ENCODE measurements at regions not wholly inside any gene's neighbourhood (a gene's known extent, or its start where the extent isn't known, plus 50 kb on each side); places are given as distances from the start of the nearest gene placed in this dataset.

DNA sequence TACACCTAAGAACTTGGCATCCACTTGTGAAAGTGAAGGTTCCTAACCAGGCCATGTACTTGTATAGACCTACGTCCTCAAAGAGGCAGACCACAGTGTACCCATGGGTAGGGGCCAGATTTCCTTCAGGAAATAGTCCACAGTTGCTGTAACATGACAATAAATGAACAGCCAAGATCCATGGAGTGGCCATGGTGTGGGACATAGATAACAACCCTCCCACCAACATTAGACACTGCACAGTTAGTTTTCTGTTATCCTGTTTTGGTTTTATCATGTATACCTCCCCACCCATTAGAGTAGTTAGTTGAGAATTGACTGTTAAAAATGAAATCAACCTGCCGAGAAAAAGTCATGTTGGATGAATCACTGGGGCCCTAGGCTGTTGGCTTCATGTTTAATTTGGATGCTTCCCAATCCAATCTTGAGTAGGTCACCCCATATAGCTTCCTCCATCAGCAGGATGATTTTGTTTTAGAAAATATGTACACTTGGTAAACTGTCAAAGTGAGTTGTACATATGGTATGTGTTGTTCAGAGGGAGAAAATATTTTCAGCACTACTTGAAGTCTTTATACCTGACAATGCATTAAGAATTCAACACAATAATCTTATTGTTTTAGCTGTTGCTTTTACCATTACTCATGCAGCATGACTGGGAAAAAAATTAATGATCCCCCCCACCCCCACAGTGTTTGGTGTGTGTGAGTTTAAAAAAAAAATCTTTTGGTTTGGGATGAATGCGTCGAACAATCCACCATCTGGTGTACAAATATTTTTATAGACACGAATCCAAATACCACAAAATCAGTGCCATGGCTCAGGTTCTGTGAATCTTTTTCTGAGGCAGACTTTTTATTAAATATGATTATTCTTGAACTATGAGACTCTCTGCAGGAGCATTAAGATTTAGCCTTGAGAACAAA, 88.3 kb upstream of the ARHGAP29 start:
- intact Hi-C loops (cut with micrococcal nuclease): no loop called here

DNA sequence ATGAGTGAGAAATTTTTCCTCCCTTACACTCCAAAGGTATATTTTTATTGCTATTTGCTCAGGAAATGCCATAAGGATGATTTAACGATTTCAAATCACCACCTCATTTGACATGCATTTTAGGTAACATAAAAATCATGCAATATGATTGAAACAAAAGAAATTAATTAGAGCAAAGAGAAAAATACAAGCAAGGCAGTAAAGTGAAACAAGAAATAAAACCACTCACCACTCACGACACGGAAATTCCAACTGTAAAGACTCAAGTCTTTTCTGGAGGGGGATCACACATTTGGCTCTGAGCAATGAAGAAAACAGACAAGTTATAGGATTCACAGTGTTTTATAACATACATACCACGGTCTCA, 86.8 kb upstream of the ARHGAP29 start:
- intact Hi-C loops (cut with micrococcal nuclease): no loop called here

DNA sequence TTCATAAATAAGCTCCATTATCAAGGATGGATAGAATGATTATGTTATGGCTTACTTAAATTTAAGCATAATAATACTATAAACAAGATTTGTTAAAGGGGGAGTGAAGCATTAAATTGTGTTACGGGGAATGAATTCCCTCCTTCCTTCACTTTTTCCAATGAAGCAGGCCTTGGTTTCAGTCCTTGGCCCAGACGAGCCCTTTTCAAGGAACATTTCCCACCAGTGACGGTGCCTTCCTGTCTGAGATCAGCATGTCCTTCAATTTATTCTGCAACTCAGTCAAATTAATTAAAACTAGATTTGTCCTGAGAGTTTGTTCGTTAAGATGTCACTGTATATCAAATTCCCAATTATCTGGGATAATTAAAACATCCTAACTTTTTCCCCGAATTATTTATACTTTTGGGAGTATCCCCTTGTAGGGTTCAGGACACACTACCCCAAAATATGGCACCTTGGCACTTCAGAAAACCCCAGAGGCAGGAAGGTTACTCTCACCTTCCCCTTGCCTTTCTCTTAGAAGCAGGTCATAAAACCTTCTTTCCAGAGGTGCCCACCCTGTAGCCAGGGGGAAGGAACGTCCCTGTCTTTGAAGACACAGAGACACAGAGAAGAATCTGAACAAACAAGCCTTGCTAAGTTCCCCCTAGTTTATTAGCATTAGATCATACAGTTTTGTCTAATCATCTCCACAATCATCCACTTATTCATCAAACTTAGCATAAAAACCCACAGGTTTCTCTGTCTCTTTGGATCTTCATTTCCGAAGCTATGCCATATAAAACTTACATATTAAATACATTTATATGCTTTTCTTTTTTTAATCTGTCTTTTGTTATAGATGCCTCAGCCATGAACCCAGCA, 86.2 kb upstream of the ARHGAP29 start:
- intact Hi-C loops (cut with micrococcal nuclease): no loop called here

DNA sequence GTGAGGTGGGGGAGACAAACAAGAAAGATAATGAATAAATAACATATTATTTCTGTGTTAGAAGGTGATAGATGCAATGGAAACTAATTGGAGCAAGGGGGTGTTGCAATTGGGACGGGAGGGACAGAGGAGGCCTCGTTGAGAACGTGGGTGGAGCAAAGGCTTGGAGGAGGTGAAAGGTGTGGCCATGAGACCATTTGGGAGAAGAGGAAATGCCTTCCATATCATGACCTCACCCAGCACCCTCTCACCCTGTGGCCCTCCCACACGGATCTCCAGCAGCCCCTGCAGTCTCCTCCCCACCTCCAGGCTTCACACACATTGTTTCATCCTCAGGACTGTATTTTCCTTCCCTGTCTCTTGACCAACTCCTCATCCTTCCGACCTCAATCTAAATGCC, 85.3 kb upstream of the ARHGAP29 start:
- intact Hi-C loops (cut with micrococcal nuclease): no loop called here

DNA sequence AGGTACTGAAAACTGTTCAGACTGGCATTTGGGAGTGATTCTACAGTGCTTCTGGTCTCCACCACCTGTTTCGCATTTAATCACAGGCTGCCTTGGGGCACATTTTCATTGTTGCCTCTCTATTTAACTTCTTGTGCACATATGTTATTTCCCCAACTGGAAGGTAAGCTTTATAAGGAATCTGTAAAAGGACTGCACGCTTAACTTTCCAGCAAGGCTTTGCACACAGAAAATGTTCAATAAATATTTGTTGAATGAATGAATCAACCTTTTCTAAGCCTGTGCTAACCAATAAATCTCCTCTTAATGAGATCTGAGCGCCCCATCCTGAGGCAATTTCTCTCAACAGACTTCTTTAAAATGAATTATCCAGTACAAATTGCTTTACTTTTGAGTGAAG, 84.3 kb upstream of the ARHGAP29 start:
- intact Hi-C loops (cut with micrococcal nuclease): no loop called here

DNA sequence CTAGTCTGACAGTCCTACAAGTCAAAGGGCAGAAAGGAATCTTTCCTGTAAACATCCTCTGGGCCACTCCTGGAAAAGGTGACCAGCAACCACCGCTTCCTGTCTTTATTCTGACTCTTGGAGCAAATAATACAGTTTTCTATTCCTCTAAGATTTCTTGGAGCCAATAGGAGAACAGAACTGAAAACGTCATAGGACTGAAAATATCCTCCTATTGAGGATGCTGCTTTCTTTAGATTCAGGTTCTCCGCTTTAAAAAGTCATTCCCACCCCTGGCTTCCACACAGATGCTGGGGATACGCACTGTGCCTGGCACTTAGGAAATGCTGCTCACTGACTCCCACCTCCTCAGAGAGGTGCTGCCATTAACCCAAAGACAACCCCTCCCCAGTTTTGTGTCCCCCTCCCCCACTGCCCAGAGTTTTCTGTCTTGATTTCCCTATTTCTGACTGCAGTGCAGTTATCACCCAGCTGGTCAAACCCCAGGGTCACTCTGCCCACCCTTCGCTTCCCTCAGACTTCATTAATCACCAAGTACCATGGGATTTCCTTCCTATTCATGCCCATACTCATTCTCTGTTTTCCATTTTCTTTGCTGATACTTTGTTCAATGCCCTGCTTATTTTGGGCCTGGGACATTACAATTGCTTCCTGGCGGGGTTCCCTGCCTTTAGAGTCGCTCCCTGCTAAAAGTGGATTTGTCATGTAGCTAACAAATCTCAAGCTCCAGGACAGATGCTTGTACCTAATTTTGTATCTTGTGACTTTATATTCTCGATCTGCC, 82.1 kb upstream of the ARHGAP29 start:
- intact Hi-C loops (cut with micrococcal nuclease): no loop called here

DNA sequence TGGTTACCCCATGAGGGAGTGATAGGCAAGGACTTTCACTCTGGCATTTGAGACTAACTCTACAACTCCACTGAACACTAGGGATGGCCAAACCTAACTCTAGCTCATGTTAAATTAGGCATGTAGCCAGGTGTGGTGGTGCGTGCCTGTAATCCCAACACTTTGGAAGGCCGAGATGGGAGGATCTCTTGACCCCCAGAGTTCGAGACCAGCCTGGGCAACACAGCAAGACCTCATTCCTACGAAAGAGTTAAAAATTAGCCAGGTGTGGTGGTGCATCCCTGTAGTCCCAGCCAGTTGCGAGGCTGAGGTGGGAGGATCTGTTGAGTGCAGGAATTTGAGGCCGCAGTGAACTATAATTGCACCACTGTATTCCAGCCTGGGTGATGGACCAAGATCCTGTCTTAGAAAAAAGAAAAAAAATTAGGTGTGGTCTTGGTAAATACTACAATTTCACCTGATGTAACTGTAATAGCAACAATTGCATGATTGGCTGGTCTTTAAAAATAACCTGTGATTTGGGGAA, 81.2 kb upstream of the ARHGAP29 start:
- intact Hi-C loops (cut with micrococcal nuclease): no loop called here

DNA sequence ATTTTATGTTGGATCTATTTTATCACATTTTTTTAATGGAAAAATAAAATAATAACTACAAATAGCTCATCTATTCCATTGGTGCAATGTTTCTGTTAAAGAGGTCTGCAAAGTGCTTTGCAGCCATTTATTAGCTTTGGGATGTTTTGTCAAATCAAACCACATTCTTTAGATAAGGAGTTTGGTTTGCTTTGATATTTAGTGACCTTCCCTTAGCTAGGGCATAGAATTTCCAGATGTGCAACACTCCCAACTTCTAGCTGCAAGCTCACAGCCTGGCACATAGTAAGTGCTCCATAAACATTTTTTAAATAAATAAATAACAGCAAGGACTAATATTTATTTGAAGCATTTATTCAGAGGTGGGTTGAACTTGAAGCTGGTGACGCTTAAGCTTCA, 80.4 kb upstream of the ARHGAP29 start:
- intact Hi-C loops (cut with micrococcal nuclease): no loop called here

DNA sequence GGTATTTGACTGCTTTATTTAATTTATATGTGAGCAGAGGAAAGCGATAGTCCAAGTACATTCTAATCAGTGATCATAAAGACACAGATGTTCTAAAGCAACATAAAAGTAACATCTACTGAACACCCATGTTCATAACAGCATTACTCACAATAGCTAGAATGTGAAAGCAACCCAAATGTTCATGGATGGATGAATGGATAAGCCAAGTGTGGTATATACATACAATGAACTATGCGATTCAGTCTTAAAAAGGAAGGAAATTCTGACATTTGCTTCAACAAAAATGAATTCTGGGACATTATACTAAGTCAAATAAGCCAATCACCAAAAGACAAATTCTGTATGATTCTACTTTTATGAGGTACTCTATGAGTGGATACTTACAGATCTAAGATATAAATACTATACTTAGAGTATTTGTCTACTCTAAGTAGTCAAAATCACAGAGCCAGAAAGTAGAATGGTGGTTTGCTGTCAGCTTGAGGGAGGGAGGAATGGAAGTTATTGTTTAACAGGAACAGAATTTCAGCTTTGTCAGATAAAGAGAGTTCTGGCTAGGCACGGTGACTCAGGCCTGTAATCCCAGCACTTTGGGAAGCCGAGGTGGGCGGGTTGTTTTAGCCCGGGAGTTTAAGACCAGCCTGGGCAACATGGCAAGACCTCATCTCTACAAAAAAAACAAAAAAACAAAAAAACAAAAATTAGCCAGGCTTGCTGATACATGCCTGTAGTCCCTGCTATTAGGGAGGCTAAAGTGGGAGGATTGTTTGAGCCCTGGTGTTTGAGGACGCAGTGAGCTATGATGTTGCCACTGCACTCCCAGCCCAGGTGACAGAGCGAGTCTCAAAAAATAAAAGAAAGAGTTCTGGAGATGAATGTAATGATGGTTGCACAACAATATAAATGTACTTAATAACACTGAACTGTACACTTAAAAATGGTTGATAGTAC, 79.7 kb upstream of the ARHGAP29 start:
- intact Hi-C loops (cut with micrococcal nuclease): no loop called here

DNA sequence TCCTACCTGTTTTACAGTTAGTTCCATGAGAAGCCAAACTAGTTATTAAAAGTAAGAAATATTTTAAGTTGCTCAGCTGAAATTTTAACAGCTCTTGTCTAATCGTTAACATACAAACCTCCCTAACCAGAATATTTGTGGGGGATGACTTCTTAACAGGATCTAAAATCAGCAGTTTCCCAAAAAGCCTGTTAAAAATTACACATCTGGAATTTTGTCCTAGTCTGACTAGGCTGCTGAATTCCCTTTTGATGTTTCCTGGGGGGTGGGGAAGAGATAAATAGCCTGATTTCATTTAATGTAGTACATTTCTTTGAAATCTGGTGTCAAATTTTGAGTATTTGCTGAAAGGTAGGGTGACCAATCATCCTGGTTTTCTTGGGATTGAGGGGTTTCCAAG, 78.8 kb upstream of the ARHGAP29 start:
- intact Hi-C loops (cut with micrococcal nuclease): no loop called here

DNA sequence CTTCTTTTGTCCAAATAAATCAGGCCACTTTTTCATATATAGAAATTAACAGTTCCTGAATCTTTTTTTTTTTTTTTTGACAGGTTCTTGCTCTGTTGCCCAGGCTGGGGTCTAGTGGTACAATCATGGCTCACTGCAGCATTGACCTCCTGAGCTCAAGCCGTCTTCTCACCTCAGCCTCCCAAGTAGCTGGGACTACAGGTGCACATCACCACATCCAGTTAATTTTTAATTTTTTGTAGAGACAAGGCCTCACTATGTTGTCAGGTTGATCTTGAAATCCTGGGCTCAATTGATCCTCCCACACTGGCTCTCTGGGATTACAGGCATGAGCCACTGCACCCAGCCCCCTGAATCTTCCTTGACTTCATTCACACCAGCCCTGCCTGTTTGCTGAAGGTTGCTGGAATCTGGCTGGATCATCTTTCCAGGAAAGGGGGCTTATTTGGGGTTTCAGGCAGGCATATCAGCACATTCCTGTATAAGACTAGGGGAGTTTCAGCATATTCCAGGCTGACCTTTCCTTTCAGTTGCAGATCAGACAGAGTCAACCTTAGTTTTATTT, 78.2 kb upstream of the ARHGAP29 start:
- intact Hi-C loops (cut with micrococcal nuclease): no loop called here

DNA sequence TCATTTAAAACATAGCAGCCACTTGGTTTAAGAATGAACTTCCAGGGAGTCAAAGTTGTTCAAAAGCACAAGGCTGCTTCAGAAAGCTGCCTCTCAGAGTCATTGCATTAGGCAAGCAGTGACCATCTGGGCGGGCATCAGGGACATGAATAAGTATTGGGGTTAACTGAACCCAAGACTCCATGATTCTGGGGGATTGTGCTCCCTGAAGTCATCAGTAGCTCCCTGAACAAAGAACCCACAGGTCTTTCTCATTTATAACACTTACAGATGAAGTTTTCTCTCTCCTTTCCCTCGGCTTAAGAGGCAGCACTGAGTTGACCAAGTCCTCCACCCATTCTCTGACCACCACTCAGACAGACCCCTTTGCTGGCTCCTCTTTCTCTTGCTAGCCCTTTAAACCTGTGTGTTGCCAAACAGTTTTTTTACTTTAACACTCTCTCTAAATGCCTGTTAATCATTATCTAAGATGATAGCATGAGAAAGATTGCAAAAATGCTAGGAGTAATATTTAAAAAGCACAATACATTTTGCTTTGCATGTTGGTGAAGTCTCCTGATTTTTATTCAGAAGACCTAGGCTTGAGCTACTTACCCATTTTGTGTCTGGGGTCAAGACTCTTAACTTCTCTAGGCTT, 77.0 kb upstream of the ARHGAP29 start:
- intact Hi-C loops (cut with micrococcal nuclease): no loop called here

DNA sequence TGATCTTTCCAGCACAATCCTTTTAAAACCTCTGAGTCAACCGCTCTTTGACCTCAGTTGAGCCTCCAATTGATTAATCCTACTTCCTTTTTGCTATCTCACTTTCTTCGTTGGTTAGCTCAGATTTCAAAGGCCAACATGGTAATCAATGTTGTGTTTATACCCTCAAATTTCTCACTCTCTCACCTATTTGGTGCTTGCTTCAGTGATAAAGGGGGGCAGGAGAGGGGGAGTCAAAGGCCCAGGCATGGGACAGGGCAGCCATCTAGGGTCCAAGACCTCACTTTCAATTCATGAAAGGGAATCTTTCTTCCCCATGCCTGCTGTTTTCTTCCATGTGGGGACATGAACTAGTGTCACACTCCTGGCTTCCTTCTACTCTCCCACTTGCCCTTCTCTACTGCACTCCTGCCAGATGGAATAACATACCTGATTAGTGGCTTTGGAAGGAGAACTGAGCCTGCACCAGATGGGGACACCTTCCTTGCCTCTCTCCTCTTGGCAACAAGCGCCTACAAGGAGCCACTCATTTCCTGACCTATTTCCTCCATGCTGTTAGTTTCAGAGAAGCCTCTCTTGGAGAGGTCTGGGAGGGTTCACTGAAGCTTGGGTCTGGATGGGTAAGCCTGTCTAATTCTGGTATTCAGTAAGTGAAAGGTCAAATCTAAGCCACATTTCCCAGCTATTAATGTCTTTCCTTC, 73.3 kb upstream of the ARHGAP29 start:
- intact Hi-C loops (cut with micrococcal nuclease): no loop called here

DNA sequence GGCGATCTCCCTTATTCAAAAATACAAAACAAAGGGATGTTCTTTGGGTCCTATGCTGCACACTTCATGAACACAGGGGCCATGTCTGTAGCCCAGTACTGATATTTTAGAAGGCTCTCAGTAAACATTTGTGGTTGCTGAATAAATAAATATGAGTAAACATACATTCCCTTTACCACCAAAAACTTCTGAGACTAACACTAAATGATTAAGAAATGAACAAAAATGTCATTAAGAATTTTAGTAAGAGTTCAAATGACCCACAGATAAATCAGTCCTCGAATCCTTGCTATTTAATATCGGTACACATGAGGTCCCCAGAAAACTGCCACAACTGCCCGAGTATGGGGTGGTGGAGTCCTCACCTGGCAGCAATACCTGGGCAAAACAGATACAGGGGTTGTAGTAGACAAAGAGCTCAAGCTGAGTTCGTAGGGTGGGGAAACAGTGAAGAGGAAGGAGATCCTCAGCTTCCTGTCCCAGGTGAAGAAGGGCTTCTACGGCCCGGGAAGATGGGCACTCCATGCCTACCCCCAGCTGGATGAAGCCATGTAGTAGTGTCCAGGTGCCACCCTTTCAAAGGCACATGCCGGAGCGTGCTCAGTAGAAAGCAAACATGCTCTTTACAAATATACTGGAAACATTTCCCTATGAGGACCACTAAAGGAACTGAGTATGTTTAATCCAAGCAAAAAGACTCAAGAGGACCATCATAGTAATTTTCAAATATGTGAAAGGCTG, 72.6 kb upstream of the ARHGAP29 start:
- intact Hi-C loops (cut with micrococcal nuclease): no loop called here

DNA sequence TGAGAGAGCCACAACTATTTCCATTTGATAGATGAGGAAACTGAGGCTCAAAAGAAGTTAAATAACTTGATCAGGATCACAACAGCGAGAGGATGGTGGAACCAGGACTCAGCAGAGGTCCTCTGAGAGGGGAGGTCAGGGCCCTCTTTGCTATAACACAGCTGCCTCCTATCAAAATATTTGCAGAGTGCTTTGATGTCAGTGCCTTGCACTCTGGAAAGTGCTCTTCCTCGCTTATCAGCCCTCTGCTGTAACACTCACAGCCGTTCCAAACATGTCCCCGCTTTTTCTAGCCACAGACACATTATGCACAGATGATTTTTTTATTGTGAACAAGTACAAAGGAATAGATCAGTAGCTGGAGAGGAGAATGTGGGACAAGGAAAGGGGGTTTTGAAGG, 71.8 kb upstream of the ARHGAP29 start:
- intact Hi-C loops (cut with micrococcal nuclease): no loop called here

DNA sequence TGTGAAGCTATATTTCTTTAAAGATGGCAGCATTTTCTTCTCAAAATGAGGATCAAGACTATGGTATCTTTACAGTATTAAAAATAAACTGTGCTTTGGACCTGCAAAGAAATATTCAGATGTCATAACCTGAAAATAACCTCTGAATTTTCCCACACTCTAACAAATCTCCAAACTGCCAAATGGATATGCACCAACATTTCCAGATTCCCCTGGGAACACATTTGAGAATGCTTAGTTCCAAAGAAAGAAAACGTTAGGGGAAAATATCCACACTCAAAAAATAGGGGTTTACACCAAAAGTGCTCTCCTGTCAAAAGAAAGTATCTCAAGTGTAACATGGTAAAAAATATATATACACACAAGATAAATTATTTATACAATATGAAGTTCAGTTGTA, 69.1 kb upstream of the ARHGAP29 start:
- intact Hi-C loops (cut with micrococcal nuclease): no loop called here

DNA sequence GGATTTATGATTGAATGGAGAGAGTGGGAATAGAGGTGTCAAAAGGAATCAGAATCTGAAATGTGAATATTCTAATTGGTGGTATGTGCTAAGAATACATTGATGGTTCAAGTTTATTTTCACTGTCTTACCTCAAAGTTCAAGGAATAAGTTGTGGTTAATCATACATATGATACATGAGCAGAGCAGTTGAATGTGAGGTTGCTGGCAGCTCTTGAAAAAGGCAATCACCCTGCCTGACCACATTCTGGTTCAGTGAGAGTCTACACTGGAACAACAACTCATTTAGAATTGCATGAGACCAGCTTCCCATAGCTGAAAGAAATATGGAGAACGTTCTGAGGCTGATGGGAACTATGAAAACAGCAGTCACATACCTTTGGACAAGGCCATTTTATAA, 68.3 kb upstream of the ARHGAP29 start:
- intact Hi-C loops (cut with micrococcal nuclease): no loop called here

DNA sequence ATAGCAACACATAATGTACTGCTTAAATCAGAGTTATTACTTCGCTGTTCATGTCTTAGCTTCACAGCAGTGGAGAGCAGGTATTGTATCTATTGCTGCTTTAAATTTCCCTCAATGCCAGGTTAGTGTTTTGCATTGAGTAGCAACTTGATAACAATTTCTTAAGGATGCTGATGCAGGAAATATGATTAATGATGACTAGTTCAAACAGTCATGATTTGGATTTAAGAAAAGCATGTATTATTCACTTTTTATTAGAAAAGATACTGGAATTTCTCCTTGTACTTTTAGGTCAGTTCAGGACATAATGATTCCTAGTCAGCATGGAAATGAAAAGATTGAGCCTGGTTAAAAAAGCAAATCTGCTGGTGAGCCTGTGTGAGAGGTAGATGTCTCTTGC, 67.2 kb upstream of the ARHGAP29 start:
- intact Hi-C loops (cut with micrococcal nuclease): no loop called here

Measured in T-helper 2 cell treated with Interferon-gamma antibody and Interleukin-4, amounts not matched to agents 100 ng/mL and 5 ng/mL, for 36 hours (primary cell).